Ramos (cell line): ENCODE measurements at regions not wholly inside any gene's neighbourhood (a gene's known extent, or its start where the extent isn't known, plus 50 kb on each side); places are given as distances from the start of the nearest gene placed in this dataset.
"Not testable (repeated sequence)": the region's sequence is repeated elsewhere in the genome, so short reads cannot be mapped to it uniquely, and the experiment has no call there.

ENCODE experiments used
- in situ Hi-C: fragments of 300-500 bp; cut with MboI; formaldehyde crosslinking; loops from one replicate; pipeline ENCODE4 v1.14.3; 2022; ENCODE audit warnings: low sequenced_read_pairs; ENCODE audit not compliant: unreplicated experiment

DNA sequence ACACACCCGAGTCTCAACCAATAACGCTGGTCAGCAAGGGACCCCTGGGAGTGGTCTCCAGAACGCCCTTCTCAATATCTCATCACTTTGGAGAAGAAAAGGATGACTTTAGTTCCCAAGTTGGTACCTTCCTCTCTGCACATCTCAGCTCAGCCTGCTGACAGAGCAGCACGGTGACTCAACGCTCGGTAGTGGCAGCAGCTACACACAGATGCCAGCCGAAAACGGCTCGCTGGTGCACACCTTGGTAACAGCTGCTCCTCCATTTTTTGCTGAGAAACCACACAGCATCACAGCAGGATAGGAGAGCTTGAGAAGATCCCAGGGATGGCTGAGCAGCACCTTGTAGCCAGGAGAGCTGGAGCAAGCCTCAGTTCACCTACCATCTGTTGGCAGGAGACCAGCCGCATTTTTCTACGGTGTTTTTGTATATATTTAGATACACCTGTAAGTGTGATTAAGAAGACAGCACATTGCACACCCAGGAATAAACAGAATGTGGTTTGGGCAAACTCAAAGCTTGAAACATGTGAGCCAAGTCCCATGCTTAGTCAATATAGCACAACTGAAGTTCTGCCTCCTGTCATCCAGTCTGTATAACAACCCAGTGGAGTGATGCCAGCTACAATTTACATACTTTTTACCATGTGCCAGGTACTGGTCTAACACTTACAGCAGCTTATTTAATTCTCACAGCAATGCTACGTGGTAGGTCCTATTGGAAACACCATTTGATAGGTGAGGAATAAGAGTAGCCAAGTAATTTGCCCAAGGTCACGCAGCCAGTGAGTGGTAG is 83.8 kb upstream of the ERCC4 start:
- in situ Hi-C loops = no loop called here

DNA sequence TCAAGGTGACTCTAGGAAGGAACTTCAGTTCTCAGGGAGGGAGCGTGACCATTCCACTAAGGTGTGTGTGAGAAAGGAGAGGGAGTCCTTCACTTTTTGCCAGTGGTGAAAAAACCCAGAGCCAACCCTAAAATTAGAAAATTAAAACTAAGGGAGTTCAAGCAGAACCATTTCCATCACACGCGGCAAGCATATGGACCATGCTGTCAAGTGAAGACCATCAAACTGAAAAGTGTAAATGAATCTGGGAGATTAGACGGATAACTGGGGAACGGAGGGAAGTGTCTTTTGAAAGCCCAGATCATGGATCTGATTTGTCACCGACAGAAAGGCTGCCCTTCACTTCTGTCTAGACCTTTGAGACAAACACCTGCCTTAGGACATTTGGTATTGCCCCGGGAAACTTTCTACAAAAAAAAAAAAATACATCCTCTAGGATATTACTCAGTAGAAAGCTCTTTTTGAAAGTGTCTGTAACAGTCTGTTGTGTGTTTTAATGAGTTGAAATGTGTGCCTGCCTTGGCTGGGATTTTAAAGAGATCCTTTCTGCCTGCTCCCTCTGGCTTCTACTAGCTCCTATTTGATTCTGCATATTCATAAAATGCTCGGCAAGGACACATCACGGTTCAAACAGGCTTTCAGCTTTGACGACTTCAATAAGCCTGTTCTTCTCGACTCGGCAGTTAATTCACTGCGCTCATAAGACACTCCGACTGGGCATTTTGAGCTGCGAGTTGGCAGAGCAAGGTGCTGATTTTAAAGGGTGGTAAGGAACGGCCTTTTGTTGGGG is 81.4 kb upstream of the ERCC4 start:
- in situ Hi-C loops = no loop called here

DNA sequence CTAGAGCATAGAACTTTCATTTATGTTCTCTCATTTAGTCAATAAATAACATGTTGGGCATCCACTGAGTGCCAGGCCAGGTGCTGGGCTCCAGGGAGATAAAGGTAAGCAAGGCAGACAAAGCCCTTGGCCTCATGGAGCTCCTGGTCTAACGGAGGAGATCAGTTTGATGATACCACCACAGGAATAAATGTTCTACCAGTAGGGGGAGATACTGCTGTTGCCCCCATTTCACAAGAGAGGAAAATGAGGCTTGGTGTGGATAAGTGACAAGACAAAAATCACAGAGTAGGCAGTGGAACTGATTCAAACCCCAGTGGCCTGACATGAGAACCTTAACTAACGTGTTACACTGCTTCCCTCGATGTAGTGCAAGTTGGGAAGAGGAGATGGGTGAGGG is 80.4 kb upstream of the ERCC4 start:
- in situ Hi-C loops = no loop called here

DNA sequence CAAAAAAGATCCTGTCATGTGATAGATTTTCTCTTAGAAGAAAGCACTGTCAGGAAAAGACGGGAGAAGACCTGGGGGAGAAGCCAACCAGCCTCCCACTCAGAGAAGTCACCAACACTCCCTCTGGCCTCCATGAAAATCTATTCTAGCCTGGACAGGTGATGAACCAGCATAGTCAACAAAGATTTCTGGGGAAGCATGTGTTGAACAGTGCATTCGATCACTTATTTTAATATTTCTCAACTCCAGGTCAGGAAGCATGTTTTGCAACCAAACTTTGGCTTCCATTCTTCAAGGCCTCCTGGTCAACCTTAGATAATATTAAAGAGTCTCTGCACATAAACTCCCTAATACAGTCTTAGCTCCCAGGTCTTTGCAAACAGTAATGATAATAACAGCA is 74.7 kb upstream of the ERCC4 start:
- in situ Hi-C loops = no loop called here

DNA sequence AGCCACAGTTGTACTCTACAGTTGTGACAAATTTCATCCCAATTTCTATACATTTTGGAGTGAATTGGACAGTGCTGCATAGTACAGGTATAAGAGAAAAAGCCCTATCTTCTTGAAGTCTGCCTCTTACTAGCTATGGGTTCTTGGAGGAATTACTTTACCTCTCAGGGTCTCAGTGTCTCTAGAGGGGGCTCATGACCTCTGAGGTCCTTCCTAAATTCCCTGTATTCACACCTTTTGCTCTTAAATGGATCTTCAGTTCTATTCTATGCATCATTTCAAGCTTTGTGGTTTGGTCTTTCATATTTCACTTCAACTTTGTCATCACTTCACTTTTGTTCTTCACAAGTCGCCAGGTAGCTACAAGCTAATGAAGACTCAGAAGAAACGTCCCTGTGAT is 71.2 kb upstream of the ERCC4 start:
- in situ Hi-C loops = no loop called here

DNA sequence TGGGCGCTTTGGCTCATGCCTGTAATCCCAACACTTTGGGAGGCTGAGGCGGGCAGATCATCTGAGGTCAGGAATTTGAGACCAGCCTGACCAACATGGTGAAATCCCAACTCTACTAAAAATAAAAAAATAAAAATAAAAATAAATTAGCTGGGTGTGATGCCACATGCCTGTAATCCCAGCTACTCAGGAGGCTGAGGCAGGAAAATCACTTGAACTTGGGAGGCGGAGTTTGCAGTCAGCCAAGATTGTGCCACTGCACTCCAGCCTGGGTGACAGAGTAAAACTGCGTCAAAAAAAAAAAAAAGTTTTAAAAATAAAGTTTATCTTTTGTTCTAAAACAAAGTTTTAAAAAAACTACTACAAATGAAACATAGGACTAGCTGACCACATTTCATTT is 69.8 kb upstream of the ERCC4 start:
- in situ Hi-C loops = not testable (repeated sequence)

DNA sequence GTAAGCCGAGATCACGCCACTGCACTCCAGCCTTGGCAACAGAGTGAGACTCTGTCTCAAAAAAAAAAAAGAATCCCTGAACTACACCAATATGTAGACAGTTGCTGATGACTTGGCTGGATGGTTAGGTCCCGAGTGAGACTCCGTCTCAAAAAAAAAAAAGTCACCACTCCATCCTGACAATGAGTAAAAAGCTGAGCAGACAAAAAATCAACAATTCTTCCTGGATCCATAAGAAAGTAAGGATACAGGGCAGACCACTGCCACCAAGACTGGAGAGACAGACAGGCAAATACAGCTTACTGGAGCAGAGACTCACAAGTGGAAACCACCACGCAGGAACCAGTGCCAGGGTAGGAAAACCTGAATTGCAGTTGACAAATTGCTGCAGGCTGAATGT is 67.1 kb upstream of the ERCC4 start:
- in situ Hi-C loops = no loop called here

DNA sequence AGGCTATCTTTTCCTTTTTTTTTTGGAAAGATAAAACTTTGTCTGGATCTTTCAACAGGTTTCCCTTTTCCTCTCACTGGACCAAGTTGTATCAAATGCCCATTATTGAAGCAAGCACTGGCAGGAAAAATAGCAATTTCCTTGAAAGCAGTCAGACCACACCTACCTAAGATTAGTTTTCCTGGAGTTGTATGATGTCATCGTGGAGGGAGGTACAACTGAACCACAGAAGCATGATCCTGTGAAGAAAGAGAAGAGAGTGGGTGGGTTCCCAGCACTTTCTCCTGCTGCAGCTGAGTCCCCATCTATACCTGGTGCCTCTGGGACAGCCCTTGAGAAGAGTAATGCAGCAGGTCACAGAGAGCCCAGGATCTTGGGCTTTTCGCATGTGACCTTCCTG is 63.6 kb upstream of the ERCC4 start:
- in situ Hi-C loops = no loop called here

DNA sequence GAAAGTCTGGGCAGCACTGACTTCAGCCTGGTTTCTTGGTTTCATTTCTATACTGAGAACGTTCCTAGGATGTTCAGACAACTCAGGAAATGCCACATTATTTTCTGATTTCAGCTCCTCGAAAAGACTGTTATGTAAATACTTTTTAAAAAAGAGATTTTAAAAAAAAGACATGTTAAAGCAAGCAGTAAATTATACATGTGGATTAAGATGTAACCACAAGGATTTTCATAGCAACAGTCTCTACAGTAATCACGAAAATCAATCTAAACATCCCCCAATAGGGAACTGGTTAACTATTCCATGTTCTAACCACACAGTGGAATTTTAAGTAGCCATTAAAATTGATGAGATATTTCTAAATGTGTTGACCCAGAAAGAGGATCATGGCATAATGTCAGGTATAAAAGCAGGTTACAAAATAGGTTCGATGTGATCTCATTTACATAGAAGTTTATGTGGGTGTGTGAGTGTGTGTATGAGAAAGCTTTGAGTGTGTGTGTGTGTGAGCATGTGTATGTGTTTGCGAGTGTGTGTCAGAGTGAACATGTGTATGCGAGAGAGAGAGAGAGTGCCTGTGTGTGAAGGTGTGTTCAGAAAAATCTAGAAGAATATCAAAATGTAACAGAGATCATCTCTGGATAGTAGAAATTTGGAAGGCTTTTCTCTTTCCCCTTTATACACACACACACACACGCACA is 63.0 kb upstream of the ERCC4 start:
- in situ Hi-C loops = no loop called here

DNA sequence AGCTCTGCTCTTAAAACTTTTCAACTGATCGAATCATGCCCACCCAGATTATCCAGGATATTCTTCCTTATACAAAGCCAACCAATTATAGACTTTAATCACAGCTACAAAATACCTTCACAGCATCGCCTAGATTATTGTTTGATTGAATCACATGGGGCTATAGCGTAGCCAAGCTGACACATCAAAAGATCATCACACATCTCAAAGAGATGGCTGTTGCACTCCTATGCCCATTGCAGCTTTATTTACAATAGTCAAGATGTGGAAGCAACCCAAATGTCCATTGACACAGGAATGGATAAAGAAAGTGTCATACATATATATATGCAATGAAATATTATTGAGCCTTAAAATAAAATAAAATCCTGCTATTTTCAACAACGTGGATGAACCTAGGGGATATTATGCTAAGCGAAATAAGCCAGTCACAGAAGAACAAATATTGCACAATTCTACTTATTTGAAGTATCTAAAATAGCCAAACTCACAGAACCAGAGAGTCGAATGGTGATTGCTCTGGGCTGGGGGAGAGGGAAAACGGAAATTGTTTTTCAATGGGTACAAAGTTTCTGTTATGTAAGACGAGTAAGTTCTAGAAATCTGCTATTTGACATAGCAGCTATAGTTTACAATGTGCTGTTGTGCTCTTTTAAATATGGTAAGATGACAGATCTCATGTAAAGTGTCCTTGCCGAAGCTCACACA is 60.9 kb upstream of the ERCC4 start:
- in situ Hi-C loops = no loop called here

DNA sequence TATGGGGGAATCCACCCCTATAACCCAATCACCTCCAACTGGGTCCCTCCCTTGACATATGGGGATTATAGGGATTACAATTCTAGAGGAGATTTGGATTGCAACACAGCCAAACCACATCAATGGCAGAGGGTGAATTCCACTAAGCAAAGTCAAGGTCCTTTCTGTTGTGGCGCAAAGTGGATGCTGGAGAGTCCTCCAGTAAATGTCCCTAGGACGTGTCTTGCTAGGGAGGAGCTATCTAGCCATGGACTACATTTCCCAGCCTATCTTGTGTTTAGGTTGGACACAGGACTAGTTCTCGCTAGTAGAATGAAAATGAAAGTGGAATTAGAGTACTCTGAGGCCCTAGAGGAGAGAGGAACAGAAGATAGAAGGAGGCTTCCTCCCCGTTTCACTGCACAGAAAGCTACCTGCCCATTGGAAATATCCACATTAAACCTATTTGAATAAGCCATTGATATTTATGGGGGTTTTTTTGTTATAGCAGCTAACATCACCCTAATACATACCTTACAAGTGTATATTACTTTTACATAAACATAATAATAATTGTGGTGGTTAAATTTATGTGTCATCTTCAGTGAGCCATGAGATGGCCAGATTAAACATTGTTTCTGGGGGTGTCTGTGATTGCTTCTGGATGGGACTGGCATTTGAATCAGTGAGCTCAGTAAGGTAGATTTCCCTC is 56.7 kb upstream of the ERCC4 start:
- in situ Hi-C loops = no loop called here

DNA sequence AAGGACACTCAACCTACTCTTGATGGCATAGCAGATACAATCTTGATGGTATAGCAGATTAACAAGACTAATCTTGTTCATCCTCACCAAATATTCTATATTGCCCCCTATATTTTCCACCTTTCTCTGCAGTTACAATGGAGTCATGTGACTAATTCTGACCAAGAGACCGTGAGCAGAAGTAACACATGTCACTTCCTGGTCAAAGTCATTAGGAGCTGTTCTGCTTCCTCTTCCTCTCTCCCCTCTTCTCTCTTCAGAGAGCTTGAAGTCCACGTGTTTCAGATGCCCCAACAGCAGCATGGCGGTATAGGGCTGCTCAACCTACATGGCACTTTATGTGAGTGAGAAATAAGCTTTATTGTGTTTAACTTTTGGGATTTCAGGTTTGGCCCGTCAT is 55.3 kb upstream of the ERCC4 start:
- in situ Hi-C loops = no loop called here

DNA sequence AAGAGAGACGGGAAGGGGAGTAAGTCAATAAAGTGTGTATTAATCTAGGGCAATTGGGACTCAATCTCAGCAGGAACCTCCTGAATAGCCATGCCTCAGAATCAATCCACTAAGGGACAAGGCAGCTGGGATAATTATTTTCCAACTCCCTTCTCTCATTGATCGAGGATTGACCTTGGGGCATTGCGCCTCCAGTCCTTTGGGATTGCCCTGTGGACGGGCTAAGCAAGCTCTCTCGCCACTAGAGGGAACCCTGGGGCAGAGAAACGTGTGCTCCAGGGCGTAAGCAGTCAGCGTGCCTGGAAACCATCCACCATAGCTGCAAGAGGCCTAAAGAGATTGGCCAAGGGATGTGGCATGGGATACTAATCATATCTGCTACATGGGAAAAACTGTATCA is 53.9 kb upstream of the ERCC4 start:
- in situ Hi-C loops = no loop called here
